A549 (cell line): ENCODE measurements at regions not wholly inside any gene's neighbourhood (a gene's known extent, or its start where the extent isn't known, plus 50 kb on each side); places are given as distances from the start of the nearest gene placed in this dataset.

Source experiments
- ATAC-seq, 2 experiments: fragments of 200-7000 bp in 1 of 2; fragments of >200 bp in 1 of 2; cut with Nextera tagmentation in 1 of 2; cut with Tn5 transposase in 1 of 2; 3 replicates each; pipeline versions ENCODE4 v1.8.0 to v1.9.1; 2018 to 2020; ENCODE audit warnings: mild to moderate bottlenecking in 1 of 2, moderate library complexity in 1 of 2
- CTCF ChIA-PET: fragments of 300-600 bp; sonication (Branson Sonifier 250); formaldehyde crosslinking; extraction: SDS; loops from one replicate; lab custom pipeline; 2021; ENCODE audit warnings: antibody characterized with exemption, inconsistent platforms; lab: Yijun Ruan, JAX
- POLR2A ChIA-PET: fragments of 350-600 bp; formaldehyde crosslinking; extraction: SDS; loops from one replicate; lab custom pipeline; 2021; ENCODE audit warnings: antibody characterized with exemption, inconsistent platforms; lab: Yijun Ruan, JAX
- DNase-seq, 2 experiments: peaks; one replicate each; pipeline versions ENCODE4 v3.0.0 to v3.0.0-alpha.2; 2011 to 2016; ENCODE audit warnings: low read depth in 1 of 2, low spot score in 1 of 2
- FAIRE-seq: peaks from 2 replicates; lab custom pipeline; 2011; peaks lifted over from hg19 to GRCh38; lab: Jason Lieb, UNC
- H3K27ac ChIP-seq, 2 experiments: fragments of >200 bp; sonication (Bioruptor Twin); formaldehyde crosslinking; 3 replicates each; pipeline ENCODE4 v1.5.1; 2016 to 2017
- H3K4me1 ChIP-seq: fragments of >200 bp; sonication (Bioruptor Twin); formaldehyde crosslinking; 3 replicates; pipeline ENCODE4 v1.6.1; 2016
- H3K4me2 ChIP-seq: fragments of >200 bp; sonication (Bioruptor Twin); formaldehyde crosslinking; 3 replicates; pipeline ENCODE4 v1.6.1; 2016
- H3K4me3 ChIP-seq: fragments of >200 bp; sonication (Bioruptor Twin); formaldehyde crosslinking; 3 replicates; pipeline ENCODE4 v1.5.1; 2016
- H3K9me3 ChIP-seq: fragments of >200 bp; sonication (Bioruptor Twin); formaldehyde crosslinking; 3 replicates; pipeline ENCODE4 v1.6.1; 2016
- CBX2 ChIP-seq: fragments of 200-600 bp; sonication (generic); IDR thresholded peaks from 2 replicates; pipeline ENCODE4 v1.6.1; 2016; ENCODE audit warnings: low read depth, mild to moderate bottlenecking, borderline replicate concordance
- CBX8 ChIP-seq: fragments of 200-600 bp; sonication (generic); IDR thresholded peaks from 2 replicates; pipeline ENCODE4 v1.6.1; 2016
- CTCF ChIP-seq: fragments of >200 bp; sonication (Bioruptor Twin); formaldehyde crosslinking; IDR thresholded peaks from 3 replicates; pipeline ENCODE4 v1.5.1; 2016
- E2F6 ChIP-seq: IDR thresholded peaks from 2 replicates; pipeline ENCODE4 v1.6.1; 2012; ENCODE audit warnings: low read depth, borderline replicate concordance
- EHMT2 ChIP-seq: fragments of 200-600 bp; sonication (generic); IDR thresholded peaks from 2 replicates; pipeline ENCODE4 v1.6.1; 2016; ENCODE audit warnings: antibody characterized with exemption, low read depth, mild to moderate bottlenecking, moderate library complexity
- ELK1 ChIP-seq: fragments of 150-350 bp; IDR thresholded peaks from 2 replicates; pipeline ENCODE4 v1.6.1; 2014; ENCODE audit warnings: low read depth, mild to moderate bottlenecking, low read length
- GATA3 ChIP-seq: IDR thresholded peaks from 2 replicates; pipeline ENCODE4 v1.6.1; 2012; ENCODE audit warnings: borderline replicate concordance
- HDAC2 ChIP-seq: fragments of 200-600 bp; sonication (generic); IDR thresholded peaks from 2 replicates; pipeline ENCODE4 v1.6.1; 2016
- HOXA7 ChIP-seq: fragments of 250-450 bp; sonication (Bioruptor Pico); IDR thresholded peaks from 2 replicates; pipeline ENCODE4 v1.5.0; 2020; ENCODE audit warnings: mild to moderate bottlenecking, moderate library complexity
- JUNB ChIP-seq: fragments of >200 bp; sonication (Bioruptor Twin); formaldehyde crosslinking; IDR thresholded peaks from 2 replicates; pipeline ENCODE4 v1.6.1; 2016
- KDM1A ChIP-seq: fragments of 200-600 bp; sonication (generic); IDR thresholded peaks from 2 replicates; pipeline ENCODE4 v1.6.1; 2016; ENCODE audit warnings: low read depth, mild to moderate bottlenecking
- KDM5A ChIP-seq: fragments of 200-600 bp; sonication (generic); IDR thresholded peaks from 2 replicates; pipeline ENCODE4 v1.6.1; 2016; ENCODE audit warnings: antibody characterized with exemption, mild to moderate bottlenecking
- MAFK ChIP-seq: fragments of 450-650 bp; IDR thresholded peaks from 2 replicates; pipeline ENCODE4 v1.6.1; 2014; ENCODE audit not compliant: partially characterized antibody
- MYC ChIP-seq: IDR thresholded peaks from 2 replicates; pipeline ENCODE4 v1.6.1; 2012; ENCODE audit warnings: mild to moderate bottlenecking, inconsistent platforms, low read length, improper control_type of control experiment, borderline replicate concordance
- NR3C1 ChIP-seq: fragments of >200 bp; sonication (Bioruptor Twin); formaldehyde crosslinking; IDR thresholded peaks from 3 replicates; pipeline ENCODE4 v1.6.1; 2017
- PHF8 ChIP-seq: fragments of 200-600 bp; sonication (generic); IDR thresholded peaks from 2 replicates; pipeline ENCODE4 v1.6.1; 2016; ENCODE audit warnings: low read depth, mild to moderate bottlenecking, antibody characterized with exemption, moderate library complexity, borderline replicate concordance
- POLR2AphosphoS2 ChIP-seq: conservative IDR thresholded peaks from 2 replicates; pipeline ENCODE4 v1.6.1; 2012; ENCODE audit warnings: low read length, improper control_type of control experiment, inconsistent platforms
- RAD21 ChIP-seq, 2 experiments: fragments of >200 bp in 1 of 2; sonication (Bioruptor Twin) in 1 of 2; formaldehyde crosslinking in 1 of 2; IDR thresholded peaks in 1 of 2; conservative IDR thresholded peaks in 1 of 2; 2 replicates in 1 of 2; 3 replicates in 1 of 2; pipeline ENCODE4 v1.6.1; 2012 to 2018; ENCODE audit warnings: inconsistent platforms in 1 of 2
- RCOR1 ChIP-seq: fragments of 150-350 bp; IDR thresholded peaks from 2 replicates; pipeline ENCODE4 v1.6.1; 2014; ENCODE audit warnings: antibody characterized with exemption, low read length, low read depth
- REST ChIP-seq: fragments of 200-600 bp; sonication (generic); IDR thresholded peaks from 2 replicates; pipeline ENCODE4 v1.6.1; 2016; ENCODE audit warnings: antibody characterized with exemption, mild to moderate bottlenecking, moderate library complexity
- RFX5 ChIP-seq: fragments of 450-650 bp; IDR thresholded peaks from 2 replicates; pipeline ENCODE4 v1.7.1; 2014; ENCODE audit warnings: antibody characterized with exemption, mild to moderate bottlenecking, moderate library complexity
- SMC3 ChIP-seq: fragments of >200 bp; sonication (Bioruptor Twin); formaldehyde crosslinking; IDR thresholded peaks from 3 replicates; pipeline ENCODE4 v1.6.1; 2018; ENCODE audit warnings: inconsistent platforms
- SREBF2 ChIP-seq: fragments of 450-650 bp; IDR thresholded peaks from 2 replicates; pipeline ENCODE4 v1.6.1; 2014; ENCODE audit warnings: mild to moderate bottlenecking, moderate library complexity
- TFCP2L1 ChIP-seq: fragments of 250-450 bp; sonication (Bioruptor Pico); IDR thresholded peaks from 2 replicates; pipeline ENCODE4 v1.5.0; 2021; ENCODE audit warnings: mild to moderate bottlenecking
- USF2 ChIP-seq: fragments of 450-650 bp; IDR thresholded peaks from 2 replicates; pipeline ENCODE4 v1.6.1; 2014; ENCODE audit warnings: antibody characterized with exemption
- ZC3H11A ChIP-seq: fragments of 450-650 bp; IDR thresholded peaks from 2 replicates; pipeline ENCODE4 v1.6.1; 2014; ENCODE audit warnings: antibody characterized with exemption, mild to moderate bottlenecking
- ZSCAN20 ChIP-seq: fragments of 250-450 bp; sonication (Bioruptor Pico); IDR thresholded peaks from 2 replicates; pipeline ENCODE4 v1.8.0; 2022; ENCODE audit warnings: mild to moderate bottlenecking, moderate library complexity
- WGBS: methylation state at CpG from one replicate; pipeline ENCODE4 v1.1.6; 2017; ENCODE audit errors: missing lambda C conversion rate; 5-methylcytosine and 5-hydroxymethylcytosine counted together

- FAIRE-seq, result no peak
- WGBS, result 25% methylated on average over 1 of the region's 1 CpG
- CTCF ChIA-PET, result interaction anchor here (0.8 kb wide), 1 partner anchor 590 kb away, joined by 3 read pairs; no protein-coding TSS in a partner anchor
Measured at GRCh38 chr4:174084542-174084941, 198.9 kb downstream of the FBXO8 start.

GRCh38 chr4:174080361-174080760, 203.1 kb downstream of the FBXO8 start:
- no peak overlapping the region for H3K4me2 ChIP-seq
- no peaks in the 10 kb centered on the region for H3K9me3 ChIP-seq
- FAIRE-seq (no peak), ATAC-seq (no peak), DNase-seq (no peak)
- H3K27ac ChIP-seq, result no peak overlapping the region
- CTCF ChIA-PET, result interaction anchor here (0.6 kb wide), 1 partner anchor 348 kb away, joined by 4 read pairs; no protein-coding TSS in a partner anchor
- TF ChIP-seq KDM5A (no peak), MYC (no peak), HDAC2 (no peak), KDM1A (no peak), RAD21 (conservative IDR thresholded peaks at IDR 0.05 in 1 of 2, IDR thresholded peaks at IDR 0.05 in 1 of 2) (no peak), POLR2AphosphoS2 (no peak), JUNB (no peak), SREBF2 (no peak), SMC3 (no peak), E2F6 (no peak), ZSCAN20 (no peak), ZC3H11A (no peak)
- POLR2A ChIA-PET, result no interaction called here
- no peaks in the 10 kb centered on the region for H3K4me1 ChIP-seq
- H3K4me3 ChIP-seq, result no peak overlapping the region

More at GRCh38 chr4:174084542-174084941, 198.9 kb downstream of the FBXO8 start:
- TF ChIP-seq PHF8 (no peak), MYC (no peak), ELK1 (no peak), SMC3 (no peak), REST (no peak), JUNB (no peak), KDM5A (no peak), RFX5 (no peak), SREBF2 (no peak)
- DNase-seq (no peak), ATAC-seq (no peak)
- H3K27ac ChIP-seq, result no peak overlapping the region
- POLR2A ChIA-PET, result no interaction called here
- no peaks in the 10 kb centered on the region for H3K9me3 ChIP-seq
- H3K4me3 ChIP-seq, result no peak overlapping the region
- H3K4me2 ChIP-seq, result no peak overlapping the region
- H3K4me1 ChIP-seq, result no peaks in the 10 kb centered on the region

- DNase-seq (no peak), ATAC-seq (no peak), FAIRE-seq (no peak)
- Histone ChIP-seq H3K27ac (no peak overlapping the region), H3K4me3 (no peak overlapping the region), H3K4me1 (no peaks in the 10 kb centered on the region), H3K4me2 (no peak overlapping the region), H3K9me3 (no peaks in the 10 kb centered on the region)
- CTCF ChIA-PET, result no interaction called here
- POLR2A ChIA-PET, result no interaction called here
- TF ChIP-seq TFCP2L1 (CRISPR knock-in tag) (no peak), MAFK (no peak), POLR2AphosphoS2 (no peak), CBX2 (no peak), HDAC2 (no peak), JUNB (no peak), GATA3 (no peak), RCOR1 (no peak), KDM1A (no peak), USF2 (no peak), EHMT2 (no peak), NR3C1 (no peak), CTCF (no peak), CBX8 (no peak), HOXA7 (no peak), MYC (no peak)
Measured at GRCh38 chr4:174071595-174071994, 211.9 kb downstream of the FBXO8 start.
